Transverse colon (tissue), 4 donors: ENCODE measurements at regions not wholly inside any gene's neighbourhood (a gene's known extent, or its start where the extent isn't known, plus 50 kb on each side); places are given as distances from the start of the nearest gene placed in this dataset.

Experiments
- DNase-seq: peaks from one replicate; pipeline ENCODE4 v3.0.0-alpha.2; 2019
- H3K27ac ChIP-seq, 4 donors: fragments of 200-600 bp; sonication (generic); 2 replicates each; pipeline ENCODE4 v1.5.1; 2016 to 2018; ENCODE audit warnings: inconsistent platforms in 4 of 4
- H3K27me3 ChIP-seq: fragments of 200-600 bp; sonication (generic); 2 replicates; pipeline ENCODE4 v1.5.1; 2017; ENCODE audit warnings: inconsistent platforms
- H3K36me3 ChIP-seq, 4 donors: fragments of 200-600 bp; sonication (generic); 2 replicates each; pipeline ENCODE4 v1.5.1; 2017 to 2019; ENCODE audit warnings: inconsistent platforms in 4 of 4
- H3K4me1 ChIP-seq, 4 donors: fragments of 200-600 bp; sonication (generic); 2 replicates each; pipeline ENCODE4 v1.5.1; 2017 to 2020; ENCODE audit warnings: inconsistent platforms in 4 of 4
- H3K4me3 ChIP-seq, 4 donors: fragments of 200-600 bp; sonication (generic); 1 replicate in 1 of 4; 2 replicates in 3 of 4; pipeline versions ENCODE4 v1.5.1 to v1.6.1; 2017 to 2019; ENCODE audit warnings: inconsistent platforms in 4 of 4
- H3K9me3 ChIP-seq, 2 donors: fragments of 200-600 bp; sonication (generic); 2 replicates each; pipeline ENCODE4 v1.5.1; 2017 to 2019; ENCODE audit warnings: inconsistent platforms in 2 of 2
- CTCF ChIP-seq, 5 experiments: fragments of 200-600 bp in 3 of 5; fragments of 450-650 bp in 2 of 5; sonication (generic) in 3 of 5; IDR thresholded peaks; 1 replicate in 2 of 5; 2 replicates in 3 of 5; pipeline ENCODE4 v1.5.1; 2016 to 2017; ENCODE audit warnings: antibody characterized with exemption in 5 of 5, inconsistent platforms in 3 of 5, mild to moderate bottlenecking in 2 of 5, moderate library complexity in 1 of 5
- EP300 ChIP-seq: sonication (generic); formaldehyde crosslinking; IDR thresholded peaks from one replicate; pipeline ENCODE4 v1.6.1; 2017; ENCODE audit warnings: antibody characterized with exemption, low read depth
- POLR2A ChIP-seq: fragments of 450-650 bp; IDR thresholded peaks from one replicate; pipeline ENCODE4 v1.6.1; 2016; ENCODE audit warnings: antibody characterized with exemption, mild to moderate bottlenecking, moderate library complexity
- POLR2AphosphoS5 ChIP-seq, 3 donors: sonication (generic); formaldehyde crosslinking; IDR thresholded peaks; one replicate each; pipeline ENCODE4 v1.6.1; 2016; ENCODE audit warnings: antibody characterized with exemption in 3 of 3
- WGBS, 2 donors: methylation state at CpG; one replicate each; pipeline ENCODE4 v1.1.5; 2018; ENCODE audit warnings: low coverage in 1 of 2; 5-methylcytosine and 5-hydroxymethylcytosine counted together
- in situ Hi-C, 4 donors: fragments of 200-750 bp; cut with MboI; loops; one replicate each; pipeline versions ENCODE4 v1.15.0 to v1.15.1; 2017; ENCODE audit warnings: low sequenced_read_pairs in 3 of 4, low pct_ligation_motif_present in 1 of 4, low pct_unique_long_range_greater_than_20kb in 1 of 4
- intact Hi-C: fragments of 100-400 bp; cut with DNase I; formaldehyde crosslinking; loops from one replicate; pipeline ENCODE4 v1.15.1; 2023; ENCODE audit warnings: low total_unique reads

GRCh38 chr20:12653642-12654041, 355.1 kb upstream of the SPTLC3 start:
- in situ Hi-C loops (no loop called here), intact Hi-C loops (no loop called here)
- Histone ChIP-seq H3K27me3 (no peaks in the 10 kb centered on the region), H3K27ac (no peak overlapping the region), H3K9me3 (no peaks in the 10 kb centered on the region), H3K4me3 (no peak overlapping the region), H3K36me3 (no peaks in the 10 kb centered on the region), H3K4me1 (no peaks in the 10 kb centered on the region)
- DNase-seq: no peak
- TF ChIP-seq POLR2AphosphoS5 (IDR thresholded peaks at IDR 0.05) (no peak), POLR2A (no peak), EP300 (no peak), CTCF (IDR thresholded peaks at IDR 0.05) (no peak)

GRCh38 chr20:12659942-12660341, 348.8 kb upstream of the SPTLC3 start:
- no peak overlapping the region for H3K4me3 ChIP-seq
- in situ Hi-C loops: no loop called here
- 80 to 93% methylated on average over 1 of the region's 1 CpG for WGBS, 2 donors
- H3K27me3 ChIP-seq: no peaks in the 10 kb centered on the region
- DNase-seq: no peak
- H3K36me3 ChIP-seq: no peaks in the 10 kb centered on the region
- TF ChIP-seq CTCF (IDR thresholded peaks at IDR 0.05) (no peak), POLR2A (no peak), EP300 (no peak), POLR2AphosphoS5 (IDR thresholded peaks at IDR 0.05) (no peak)
- H3K4me1 ChIP-seq: no peaks in the 10 kb centered on the region
- no peak overlapping the region for H3K27ac ChIP-seq
- H3K9me3 ChIP-seq: no peaks in the 10 kb centered on the region
- intact Hi-C loops: no loop called here

GRCh38 chr20:12660918-12661317, 347.9 kb upstream of the SPTLC3 start:
- H3K9me3 ChIP-seq: no peaks in the 10 kb centered on the region
- WGBS, 2 donors: 68% methylated on average over 2 of the region's 2 CpGs; no CpG with 5 or more reads in 1 of the 2 donors
- no peaks in the 10 kb centered on the region for H3K4me1 ChIP-seq
- no peak overlapping the region for H3K4me3 ChIP-seq
- TF ChIP-seq POLR2AphosphoS5 (IDR thresholded peaks at IDR 0.05) (no peak), CTCF (IDR thresholded peaks at IDR 0.05) (peak in 1 of 5 experiments; percentile 9)
- in situ Hi-C loops (no loop called here), intact Hi-C loops (no loop called here)
- DNase-seq: no peak
- H3K27me3 ChIP-seq: no peaks in the 10 kb centered on the region
- H3K27ac ChIP-seq: no peak overlapping the region
- no peaks in the 10 kb centered on the region for H3K36me3 ChIP-seq

GRCh38 chr20:12670301-12670700, 338.5 kb upstream of the SPTLC3 start:
- H3K27me3 ChIP-seq: no peaks in the 10 kb centered on the region
- TF ChIP-seq CTCF (IDR thresholded peaks at IDR 0.05): no peak
- TF ChIP-seq POLR2AphosphoS5 (IDR thresholded peaks at IDR 0.05): no peak
- no peak for TF ChIP-seq EP300
- TF ChIP-seq POLR2A: no peak
- no peak overlapping the region for H3K27ac ChIP-seq
- no peak for DNase-seq
- no peaks in the 10 kb centered on the region for H3K9me3 ChIP-seq
- in situ Hi-C loops (no loop called here), intact Hi-C loops (no loop called here)
- no peak overlapping the region for H3K4me3 ChIP-seq
- 20 to 61% methylated on average over 1 of the region's 1 CpG for WGBS, 2 donors
- no peaks in the 10 kb centered on the region for H3K4me1 ChIP-seq
- no peaks in the 10 kb centered on the region for H3K36me3 ChIP-seq
